ENCODE measurements at regions not wholly inside any gene's neighbourhood (a gene's known extent, or its start where the extent isn't known, plus 50 kb on each side); places are given as distances from the start of the nearest gene placed in this dataset.
"Not testable (repeated sequence)": the region's sequence is repeated elsewhere in the genome, so short reads cannot be mapped to it uniquely, and the experiment has no call there.

DNA sequence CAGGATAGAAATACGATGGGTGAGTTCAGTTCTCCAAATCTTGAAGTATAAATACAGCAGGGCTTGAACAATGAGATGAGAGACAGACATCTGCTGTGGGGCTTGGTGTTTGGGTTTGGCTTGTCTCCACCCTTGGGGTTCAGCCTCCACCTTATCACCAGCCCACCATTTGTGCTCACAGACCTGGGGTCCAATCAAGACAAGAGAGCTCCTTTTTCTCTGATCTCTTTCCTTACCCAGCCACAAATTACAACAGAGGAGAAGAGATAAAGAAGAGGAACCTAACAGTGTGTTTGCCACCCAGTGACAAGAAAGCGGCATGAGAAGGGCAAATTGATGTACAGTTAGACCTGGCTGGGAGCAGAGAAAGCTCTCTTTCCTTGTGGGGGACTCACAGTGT lies 204.5 kb upstream of the CXCR4 start:
- no peak for DNase-seq (ENCODE audit: low spot score)
- in situ Hi-C loops (cut with MboI; ENCODE audit: low sequenced_read_pairs, unreplicated experiment) = no loop called here
- TF ChIP-seq, protein P1, sequence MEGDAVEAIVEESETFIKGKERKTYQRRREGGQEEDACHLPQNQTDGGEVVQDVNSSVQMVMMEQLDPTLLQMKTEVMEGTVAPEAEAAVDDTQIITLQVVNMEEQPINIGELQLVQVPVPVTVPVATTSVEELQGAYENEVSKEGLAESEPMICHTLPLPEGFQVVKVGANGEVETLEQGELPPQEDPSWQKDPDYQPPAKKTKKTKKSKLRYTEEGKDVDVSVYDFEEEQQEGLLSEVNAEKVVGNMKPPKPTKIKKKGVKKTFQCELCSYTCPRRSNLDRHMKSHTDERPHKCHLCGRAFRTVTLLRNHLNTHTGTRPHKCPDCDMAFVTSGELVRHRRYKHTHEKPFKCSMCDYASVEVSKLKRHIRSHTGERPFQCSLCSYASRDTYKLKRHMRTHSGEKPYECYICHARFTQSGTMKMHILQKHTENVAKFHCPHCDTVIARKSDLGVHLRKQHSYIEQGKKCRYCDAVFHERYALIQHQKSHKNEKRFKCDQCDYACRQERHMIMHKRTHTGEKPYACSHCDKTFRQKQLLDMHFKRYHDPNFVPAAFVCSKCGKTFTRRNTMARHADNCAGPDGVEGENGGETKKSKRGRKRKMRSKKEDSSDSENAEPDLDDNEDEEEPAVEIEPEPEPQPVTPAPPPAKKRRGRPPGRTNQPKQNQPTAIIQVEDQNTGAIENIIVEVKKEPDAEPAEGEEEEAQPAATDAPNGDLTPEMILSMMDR (IDR thresholded peaks at IDR 0.05; ENCODE audit: borderline replicate concordance, control extremely low read depth, extremely low read depth, insufficient read depth, missing control alignments) = no peak

DNA sequence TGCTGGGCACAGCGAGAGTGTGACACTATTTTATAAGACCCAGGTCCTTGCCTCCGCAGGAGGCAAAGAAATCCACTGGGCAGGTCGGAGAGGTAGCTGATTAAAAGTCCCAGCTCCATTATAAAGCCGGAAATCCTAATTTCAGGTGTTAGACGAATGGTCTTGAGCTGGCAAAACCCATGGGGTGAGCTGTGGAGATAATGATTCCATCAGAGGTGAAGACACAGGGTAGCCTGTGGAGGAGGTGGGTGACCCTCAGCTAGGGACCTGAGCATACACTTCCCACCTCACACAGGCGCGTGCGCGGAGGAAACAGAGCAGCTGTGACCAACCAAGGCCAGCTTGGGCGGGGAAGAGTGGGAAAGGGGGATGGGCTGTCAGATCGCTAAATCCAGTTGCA lies 201.7 kb upstream of the CXCR4 start:
- TF ChIP-seq, protein P1 (IDR thresholded peaks at IDR 0.05; ENCODE audit: borderline replicate concordance, control extremely low read depth, extremely low read depth, insufficient read depth, missing control alignments) = no peak
- DNase-seq (ENCODE audit: low spot score) = no peak
- in situ Hi-C loops (cut with MboI; ENCODE audit: low sequenced_read_pairs, unreplicated experiment) = no loop called here

- TF ChIP-seq, protein P1 (IDR thresholded peaks at IDR 0.05; ENCODE audit: borderline replicate concordance, control extremely low read depth, extremely low read depth, insufficient read depth, missing control alignments) = no peak
- in situ Hi-C loops (cut with MboI; ENCODE audit: low sequenced_read_pairs, unreplicated experiment) = no loop called here
- DNase-seq (ENCODE audit: low spot score) = peak; percentile 37
These were observed 201.3 kb upstream of the CXCR4 start for GRCh38 chr2:136319237-136319636.

- in situ Hi-C loops (cut with MboI; ENCODE audit: low sequenced_read_pairs, unreplicated experiment) = no loop called here
- TF ChIP-seq, protein P1 (IDR thresholded peaks at IDR 0.05; ENCODE audit: borderline replicate concordance, control extremely low read depth, extremely low read depth, insufficient read depth, missing control alignments) = no peak
- DNase-seq (ENCODE audit: low spot score) = no peak
These were observed 196.3 kb upstream of the CXCR4 start for GRCh38 chr2:136314240-136314639.

DNA sequence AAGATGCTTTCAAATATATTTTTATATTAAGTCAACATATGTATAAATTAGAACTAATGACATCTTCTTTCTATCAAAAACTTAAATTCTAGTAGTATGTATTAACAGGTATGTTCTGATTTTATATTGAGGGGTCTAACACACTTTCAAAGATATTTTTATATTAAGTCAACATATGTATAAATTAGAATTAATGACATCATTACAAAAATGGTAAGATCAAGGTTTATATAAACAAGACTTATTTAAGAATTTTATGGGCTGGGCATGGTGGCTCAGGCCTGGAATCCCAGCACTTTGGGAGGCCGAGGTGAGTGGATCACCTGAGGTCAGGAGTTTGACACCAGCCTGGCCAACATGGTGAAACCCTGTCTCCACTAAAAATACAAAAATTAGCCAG lies 194.6 kb upstream of the CXCR4 start:
- in situ Hi-C loops (cut with MboI; ENCODE audit: low sequenced_read_pairs, unreplicated experiment); DNase-seq (ENCODE audit: low spot score): not testable (repeated sequence)

- TF ChIP-seq, protein P1 (IDR thresholded peaks at IDR 0.05; ENCODE audit: borderline replicate concordance, control extremely low read depth, extremely low read depth, insufficient read depth, missing control alignments) = no peak
- in situ Hi-C loops (cut with MboI; ENCODE audit: low sequenced_read_pairs, unreplicated experiment) = no loop called here
- DNase-seq (ENCODE audit: low spot score) = no peak
These were observed 193.1 kb upstream of the CXCR4 start for GRCh38 chr2:136310797-136311603.

GRCh38 chr2:136310005-136310495 lies 192.1 kb upstream of the CXCR4 start:
- peak; percentile 42 for DNase-seq (ENCODE audit: low spot score)
- TF ChIP-seq, protein P1 (IDR thresholded peaks at IDR 0.05; ENCODE audit: borderline replicate concordance, control extremely low read depth, extremely low read depth, insufficient read depth, missing control alignments) = no peak
- in situ Hi-C loops (cut with MboI; ENCODE audit: low sequenced_read_pairs, unreplicated experiment) = no loop called here
